Tibial nerve (tissue), 3 donors: ENCODE measurements at regions not wholly inside any gene's neighbourhood (a gene's known extent, or its start where the extent isn't known, plus 50 kb on each side); places are given as distances from the start of the nearest gene placed in this dataset.

ENCODE experiments used
- CTCF ChIP-seq, 5 experiments: fragments of 200-600 bp in 3 of 5; fragments of 450-650 bp in 2 of 5; sonication (generic) in 3 of 5; IDR thresholded peaks; one replicate each; pipeline ENCODE4 v1.5.1; 2016 to 2019; ENCODE audit warnings: antibody characterized with exemption in 5 of 5, mild to moderate bottlenecking in 3 of 5, moderate library complexity in 2 of 5
- POLR2A ChIP-seq, 2 donors: fragments of 450-650 bp; IDR thresholded peaks; one replicate each; pipeline ENCODE4 v1.6.1; 2017; ENCODE audit warnings: antibody characterized with exemption in 2 of 2, mild to moderate bottlenecking in 2 of 2, moderate library complexity in 2 of 2

DNA sequence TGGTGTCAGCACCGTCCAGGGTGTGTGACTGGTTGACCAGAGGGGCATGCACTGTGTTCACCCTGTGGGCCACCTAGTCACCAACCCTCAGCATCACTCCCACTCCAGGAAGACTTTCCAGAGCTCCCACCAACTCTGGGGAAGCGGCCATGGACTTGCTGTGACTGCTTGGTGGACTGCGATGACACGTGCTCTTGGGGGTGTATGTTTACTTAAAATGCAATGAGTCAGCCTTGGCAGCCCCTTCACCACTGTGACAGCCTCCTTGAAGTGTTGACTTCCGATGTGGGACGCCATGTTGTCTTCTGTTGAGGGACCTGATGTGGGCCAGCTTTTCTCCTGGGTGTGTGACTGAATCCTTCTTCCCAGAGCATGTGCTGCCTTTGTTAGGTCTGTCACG is 151.1 kb upstream of the RTL1 start:
- TF ChIP-seq CTCF (IDR thresholded peaks at IDR 0.05) (no peak), POLR2A (IDR thresholded peaks at IDR 0.05) (no peak)
